Muscle of leg (tissue), 3 donors: ENCODE measurements at regions not wholly inside any gene's neighbourhood (a gene's known extent, or its start where the extent isn't known, plus 50 kb on each side); places are given as distances from the start of the nearest gene placed in this dataset.
"Not testable (repeated sequence)": the region's sequence is repeated elsewhere in the genome, so short reads cannot be mapped to it uniquely, and the experiment has no call there.

Experiments used
- DNase-seq: peaks from one replicate; pipeline ENCODE4 v3.0.0; 2013
- H3K27ac ChIP-seq: one replicate; pipeline ENCODE4 v1.5.1; 2013; ENCODE audit warnings: mild to moderate bottlenecking, low read length, control low read depth
- H3K27me3 ChIP-seq: one replicate; pipeline ENCODE4 v1.6.1; 2013; ENCODE audit warnings: low read length; ENCODE audit not compliant: control insufficient read depth, insufficient read depth
- H3K36me3 ChIP-seq: one replicate; pipeline ENCODE4 v1.6.1; 2013; ENCODE audit warnings: low read length; ENCODE audit not compliant: control insufficient read depth, insufficient read depth
- H3K4me1 ChIP-seq: one replicate; pipeline ENCODE4 v1.6.1; 2013; ENCODE audit warnings: low read length; ENCODE audit not compliant: control insufficient read depth, insufficient read depth
- H3K4me3 ChIP-seq: one replicate; pipeline ENCODE4 v1.5.1; 2013; ENCODE audit warnings: low read length, control low read depth
- H3K9me3 ChIP-seq: replicated peaks from 2 replicates; pipeline ENCODE4 v1.6.1; 2013; ENCODE audit warnings: low read depth, low read length; ENCODE audit not compliant: control insufficient read depth
- WGBS: methylation state at CpG from one replicate; pipeline ENCODE4 v1.1.5; 2013; ENCODE audit warnings: missing lambda C conversion rate; ENCODE audit not compliant: insufficient coverage; 5-methylcytosine and 5-hydroxymethylcytosine counted together

DNA sequence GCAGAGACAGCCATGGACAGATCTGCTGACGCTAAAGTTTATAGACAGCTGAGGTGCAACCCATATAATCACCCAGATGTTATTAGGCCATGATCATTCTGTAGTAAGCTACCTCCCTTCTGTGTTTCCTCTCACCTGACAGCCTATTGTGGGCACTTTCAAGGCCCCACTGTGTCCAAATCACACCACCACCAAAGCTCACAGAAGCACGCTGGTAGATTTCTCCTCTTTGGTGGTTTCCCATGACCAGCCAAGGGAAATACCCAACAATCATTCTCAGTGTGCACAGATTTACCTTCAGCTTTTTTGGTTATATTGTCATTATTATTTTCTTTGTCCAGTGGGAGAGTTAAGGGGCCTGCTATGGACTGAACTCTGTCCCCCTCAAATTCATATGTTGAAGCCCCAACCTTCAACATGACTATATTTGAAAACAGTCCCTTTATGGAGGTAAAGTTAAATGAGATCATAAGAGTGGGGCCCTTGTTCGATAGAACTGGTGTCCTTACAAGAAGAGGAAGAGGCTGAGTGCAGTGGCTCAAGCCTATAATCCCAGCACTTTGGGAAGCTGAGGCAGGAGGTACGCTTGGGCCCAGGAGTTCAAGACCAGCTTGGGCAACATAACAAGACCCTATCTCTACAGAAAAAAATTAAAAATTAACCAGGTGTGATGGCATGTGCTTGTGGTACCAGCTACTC is 74.0 kb upstream of the MSH6 start:
- no peak for DNase-seq
- Histone ChIP-seq H3K4me3 (no peak overlapping the region), H3K9me3 (no peaks in the 10 kb centered on the region), H3K27me3 (no peaks in the 10 kb centered on the region), H3K36me3 (no peaks in the 10 kb centered on the region), H3K4me1 (no peaks in the 10 kb centered on the region), H3K27ac (no peak overlapping the region)
- 100% methylated on average over 1 of the region's 4 CpGs for WGBS

DNA sequence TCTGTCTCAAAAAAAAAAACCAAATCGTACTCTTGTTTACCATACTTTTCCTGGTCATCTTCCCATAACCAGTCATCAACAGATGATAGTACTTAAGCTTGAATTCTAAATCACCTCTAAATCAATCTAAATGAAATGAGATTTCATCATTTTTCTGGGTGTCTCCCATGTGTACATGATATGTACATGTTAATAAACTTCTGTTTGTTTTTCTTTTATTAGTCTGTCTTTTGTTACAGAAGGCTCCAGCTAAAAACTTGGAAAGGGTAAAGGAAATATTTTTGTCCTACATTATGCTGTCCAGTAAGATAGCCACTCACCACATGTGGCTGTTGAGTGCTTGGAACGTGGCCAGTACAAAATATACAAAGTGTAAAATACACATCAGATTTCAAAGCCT is 78.7 kb upstream of the MSH6 start:
- Histone ChIP-seq H3K27ac (no peak overlapping the region), H3K4me3 (no peak overlapping the region), H3K9me3 (no peaks in the 10 kb centered on the region), H3K4me1 (no peaks in the 10 kb centered on the region), H3K27me3 (no peaks in the 10 kb centered on the region), H3K36me3 (no peaks in the 10 kb centered on the region)
- no CpG with 5 or more reads among the region's 2 CpGs for WGBS
- DNase-seq, result peak; percentile 54

DNA sequence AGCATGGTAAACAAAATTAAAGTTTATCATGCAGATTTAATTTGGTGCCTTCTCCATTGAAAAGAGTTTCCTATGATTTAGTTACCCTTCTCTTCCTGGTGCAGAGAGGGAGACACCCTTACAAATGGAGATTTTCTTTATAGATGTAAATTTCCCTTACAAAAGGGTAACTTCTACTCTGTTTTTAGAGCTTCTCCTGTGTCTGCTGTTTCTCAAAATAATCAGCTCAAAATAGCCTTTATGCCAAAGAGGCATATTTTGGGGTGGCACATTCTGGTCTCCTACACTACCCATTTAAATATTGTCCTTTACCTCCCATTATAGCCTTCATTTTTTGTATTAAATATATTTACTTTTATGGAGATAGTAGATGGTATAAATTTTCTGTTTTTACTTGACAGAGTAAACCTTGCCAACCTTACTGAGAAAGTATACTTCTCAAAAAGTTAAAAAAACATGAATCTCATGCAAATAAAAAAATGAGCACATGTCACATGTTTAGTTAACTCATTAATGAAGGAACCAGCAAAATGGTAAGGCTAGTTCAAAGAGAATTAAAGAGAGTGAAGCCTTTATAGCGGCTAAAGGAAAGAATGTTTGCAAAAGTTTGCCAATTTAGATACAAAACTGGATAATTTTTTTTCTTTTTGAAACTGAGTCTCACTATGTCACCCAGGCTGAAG is 83.3 kb upstream of the MSH6 start:
- Histone ChIP-seq H3K4me1 (no peaks in the 10 kb centered on the region), H3K9me3 (no peaks in the 10 kb centered on the region), H3K27me3 (no peaks in the 10 kb centered on the region), H3K27ac (no peak overlapping the region), H3K36me3 (no peaks in the 10 kb centered on the region), H3K4me3 (no peak overlapping the region)
- no peak for DNase-seq
- WGBS, result no CpG with 5 or more reads among the region's 1 CpG

- DNase-seq, result peak; percentile 3
- not testable (repeated sequence) for H3K36me3 ChIP-seq, H3K9me3 ChIP-seq, H3K4me3 ChIP-seq, H3K27me3 ChIP-seq, H3K27ac ChIP-seq, H3K4me1 ChIP-seq
- WGBS, result 20% methylated on average over 2 of the region's 4 CpGs
Measured at GRCh38 chr2:47698436-47698972, 84.4 kb upstream of the MSH6 start.

- H3K36me3 ChIP-seq, H3K27me3 ChIP-seq, H3K4me1 ChIP-seq, H3K4me3 ChIP-seq, H3K27ac ChIP-seq, H3K9me3 ChIP-seq, DNase-seq: not testable (repeated sequence)
- WGBS, result 53% methylated on average over 4 of the region's 14 CpGs
Measured at GRCh38 chr2:47697681-47698435, 85.1 kb upstream of the MSH6 start.

DNA sequence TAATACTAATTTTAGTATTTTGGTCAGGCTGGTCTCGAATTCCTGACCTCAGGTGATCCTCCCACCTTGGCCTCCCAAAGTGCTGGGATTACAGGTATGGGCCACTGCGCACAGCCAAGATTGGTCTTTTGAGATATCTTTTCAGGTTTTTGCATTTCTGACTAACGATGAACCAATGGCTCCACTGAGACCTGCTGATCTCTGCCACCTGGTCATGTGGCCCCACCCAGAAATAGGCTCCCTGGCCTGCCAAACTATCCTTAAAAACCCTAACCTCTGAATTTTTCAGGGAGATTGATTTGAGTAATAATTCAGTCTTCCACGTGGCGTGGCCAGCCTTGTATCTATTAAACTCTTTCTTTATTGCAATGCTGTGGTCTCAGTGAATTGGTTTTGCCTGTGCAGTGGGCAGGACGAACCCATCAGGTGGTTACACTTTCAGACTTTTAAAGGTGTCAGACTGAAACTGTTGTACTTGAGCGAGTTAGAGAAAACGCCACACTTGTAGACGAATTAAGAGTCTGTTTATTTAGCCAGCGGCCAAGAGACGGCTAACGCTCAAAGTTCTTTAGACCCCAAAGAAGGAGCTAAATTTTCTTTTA is 85.8 kb upstream of the MSH6 start:
- H3K9me3 ChIP-seq, result no peaks in the 10 kb centered on the region
- no peaks in the 10 kb centered on the region for H3K27me3 ChIP-seq
- no peak overlapping the region for H3K27ac ChIP-seq
- H3K4me3 ChIP-seq, result no peak overlapping the region
- 60% methylated on average over 5 of the region's 12 CpGs for WGBS
- H3K36me3 ChIP-seq, result no peaks in the 10 kb centered on the region
- H3K4me1 ChIP-seq, result no peaks in the 10 kb centered on the region
- no peak for DNase-seq

DNA sequence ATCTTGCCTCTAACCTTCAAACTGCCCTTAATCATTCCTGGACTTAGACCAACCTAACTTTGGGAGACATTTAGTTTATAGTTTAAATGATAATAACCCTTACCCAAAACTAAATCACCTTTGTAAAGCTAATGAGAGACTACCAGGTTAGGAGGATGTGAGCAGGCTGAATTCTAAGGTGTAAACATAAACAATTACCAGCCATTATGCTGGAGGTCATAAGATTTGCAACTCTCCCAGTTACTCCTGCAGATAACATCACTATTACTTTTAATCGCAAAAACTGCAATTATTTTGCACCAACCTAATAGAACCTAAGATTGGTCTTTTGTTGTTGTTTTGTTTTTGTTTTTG is 86.5 kb upstream of the MSH6 start:
- no peak for DNase-seq
- H3K4me1 ChIP-seq, result no peaks in the 10 kb centered on the region
- whole genome bisulfite sequencing, result no CpG with 5 or more reads among the region's 1 CpG
- no peaks in the 10 kb centered on the region for H3K36me3 ChIP-seq
- no peak overlapping the region for H3K27ac ChIP-seq
- no peaks in the 10 kb centered on the region for H3K9me3 ChIP-seq
- no peaks in the 10 kb centered on the region for H3K27me3 ChIP-seq
- H3K4me3 ChIP-seq, result no peak overlapping the region

DNA sequence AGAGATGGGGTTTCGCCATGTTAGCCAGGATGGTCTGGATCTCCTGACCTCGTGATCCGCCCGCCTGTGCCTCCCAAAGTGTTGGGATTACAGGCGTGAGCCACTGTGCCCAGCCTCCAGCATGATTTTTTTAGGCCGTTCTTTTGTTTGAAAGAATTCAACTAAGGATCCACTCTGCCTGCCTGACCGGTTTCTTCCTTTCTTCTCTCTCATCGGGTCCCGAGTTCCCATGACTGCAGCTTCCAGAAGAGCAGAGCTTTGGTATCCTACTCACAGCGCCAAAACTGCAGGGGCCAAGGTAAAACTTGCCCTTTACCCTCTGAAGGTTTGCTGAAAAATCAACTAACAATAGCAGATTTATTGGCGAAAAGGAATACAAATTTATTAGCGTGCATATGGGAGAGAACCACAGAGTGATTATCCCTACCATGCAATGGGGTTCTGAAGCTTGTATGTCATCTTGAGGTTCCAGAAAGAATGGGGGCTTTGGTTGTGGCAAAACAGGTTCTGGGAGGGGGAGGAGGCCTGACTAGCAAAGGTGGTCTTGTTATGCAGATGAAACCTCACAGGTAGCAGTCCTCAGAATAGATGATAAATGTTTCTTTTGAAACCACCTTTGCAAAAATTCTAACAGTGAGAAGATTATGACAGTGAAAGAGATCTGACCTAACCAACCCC is 87.0 kb upstream of the MSH6 start:
- 49% methylated on average over 8 of the region's 12 CpGs for WGBS
- H3K27ac ChIP-seq, result no peak overlapping the region
- H3K36me3 ChIP-seq, result no peaks in the 10 kb centered on the region
- H3K9me3 ChIP-seq, result no peaks in the 10 kb centered on the region
- no peak for DNase-seq
- H3K4me1 ChIP-seq, result no peaks in the 10 kb centered on the region
- no peak overlapping the region for H3K4me3 ChIP-seq
- H3K27me3 ChIP-seq, result no peaks in the 10 kb centered on the region

GRCh38 chr2:47694451-47694850 is 88.5 kb upstream of the MSH6 start:
- WGBS, result 82% methylated on average over 7 of the region's 13 CpGs
- H3K27me3 ChIP-seq, result not testable (repeated sequence)

More at GRCh38 chr2:47694451-47694850, 88.5 kb upstream of the MSH6 start:
- H3K27ac ChIP-seq, H3K36me3 ChIP-seq, H3K4me1 ChIP-seq, H3K9me3 ChIP-seq, DNase-seq, H3K4me3 ChIP-seq: not testable (repeated sequence)
